Neural cell (in vitro differentiated cells): ENCODE measurements at regions not wholly inside any gene's neighbourhood (a gene's known extent, or its start where the extent isn't known, plus 50 kb on each side); places are given as distances from the start of the nearest gene placed in this dataset.

Source experiments
- H2AFZ ChIP-seq: fragments of 200-600, 300-800 bp; sonication (generic), shearing (Covaris generic); 2 replicates; pipeline ENCODE4 v1.6.0; 2014; ENCODE audit warnings: low read depth, mild to moderate bottlenecking, antibody characterized with exemption, low read length, moderate library complexity
- H3F3A ChIP-seq: fragments of 200-600 bp; shearing (Covaris generic); 2 replicates; pipeline ENCODE4 v1.6.1; 2016; ENCODE audit warnings: mild to moderate bottlenecking, moderate library complexity, mixed read lengths, antibody characterized with exemption, low read length; ENCODE audit not compliant: insufficient read depth, poor library complexity, severe bottlenecking
- H3K27ac ChIP-seq: fragments of 200-600, 300-800 bp; sonication (generic), shearing (Covaris generic); 2 replicates; pipeline ENCODE4 v1.5.1; 2014; ENCODE audit warnings: mild to moderate bottlenecking, low read length, moderate library complexity
- H3K27me3 ChIP-seq: fragments of 300-800, 200-600 bp; sonication (generic), shearing (Covaris generic); 2 replicates; pipeline ENCODE4 v1.6.0; 2014; ENCODE audit warnings: mild to moderate bottlenecking, low read depth, low read length, moderate library complexity; ENCODE audit not compliant: insufficient read depth
- H3K36me3 ChIP-seq: fragments of 300-800, 200-600 bp; sonication (generic), shearing (Covaris generic); 2 replicates; pipeline ENCODE4 v1.5.1; 2014; ENCODE audit warnings: mild to moderate bottlenecking, antibody characterized with exemption, low read length, moderate library complexity; ENCODE audit not compliant: insufficient read depth
- H3K4me2 ChIP-seq: fragments of 300-800, 200-600 bp; sonication (generic), shearing (Covaris generic); 2 replicates; pipeline ENCODE4 v1.6.0; 2014; ENCODE audit warnings: mild to moderate bottlenecking, low read length
- H3K4me3 ChIP-seq: fragments of 300-800, 200-600 bp; sonication (generic), shearing (Covaris generic); 2 replicates; pipeline ENCODE4 v1.5.1; 2014; ENCODE audit warnings: mild to moderate bottlenecking, low read length, moderate library complexity
- H3K79me2 ChIP-seq: fragments of 200-600 bp; shearing (Covaris generic); replicated peaks from 2 replicates; pipeline ENCODE4 v1.6.0; 2014; ENCODE audit warnings: mild to moderate bottlenecking, low read length, moderate library complexity; ENCODE audit not compliant: insufficient read depth
- H3K9ac ChIP-seq: fragments of 300-800, 200-600 bp; sonication (generic), shearing (Covaris generic); 2 replicates; pipeline ENCODE4 v1.6.1; 2016; ENCODE audit warnings: mild to moderate bottlenecking, low read length, mixed read lengths
- H3K9me2 ChIP-seq: fragments of 200-600 bp; shearing (Covaris generic); 2 replicates; pipeline ENCODE4 v1.6.1; 2016; ENCODE audit warnings: mild to moderate bottlenecking, low read length, mixed read lengths; ENCODE audit not compliant: insufficient read depth
- H3K9me3 ChIP-seq: fragments of 200-600, 300-800 bp; sonication (generic), shearing (Covaris generic); 2 replicates; pipeline ENCODE4 v1.6.1; 2016; ENCODE audit warnings: mild to moderate bottlenecking, mixed run types, low read length, moderate library complexity, mixed read lengths
- H4K20me1 ChIP-seq: fragments of 200-600 bp; shearing (Covaris generic); 2 replicates; pipeline ENCODE4 v1.6.1; 2016; ENCODE audit warnings: mild to moderate bottlenecking, mixed run types; ENCODE audit not compliant: insufficient read depth
- CTCF ChIP-seq: fragments of 450-650 bp; IDR thresholded peaks from 2 replicates; pipeline ENCODE4 v1.5.1; 2014; ENCODE audit warnings: antibody characterized with exemption, mild to moderate bottlenecking, moderate library complexity; ENCODE audit not compliant: poor library complexity, severe bottlenecking
- EP300 ChIP-seq: fragments of 450-650 bp; conservative IDR thresholded peaks from 2 replicates; pipeline ENCODE4 v1.6.1; 2014; ENCODE audit warnings: antibody characterized with exemption, mild to moderate bottlenecking, moderate library complexity; ENCODE audit not compliant: poor library complexity, severe bottlenecking
- EZH2 ChIP-seq: fragments of 200-600, 300-800 bp; shearing (Covaris generic), sonication (generic); IDR thresholded peaks from 2 replicates; pipeline ENCODE4 v1.6.1; 2014; ENCODE audit warnings: antibody characterized with exemption, low read length, borderline replicate concordance, mild to moderate bottlenecking; ENCODE audit not compliant: insufficient read depth, poor library complexity, severe bottlenecking
- MXI1 ChIP-seq: fragments of 450-650 bp; conservative IDR thresholded peaks from 2 replicates; pipeline ENCODE4 v1.6.1; 2014; ENCODE audit warnings: antibody characterized with exemption, mild to moderate bottlenecking; ENCODE audit not compliant: poor library complexity, severe bottlenecking
- POLR2AphosphoS5 ChIP-seq: IDR thresholded peaks from 2 replicates; pipeline ENCODE4 v1.6.1; 2012
- REST ChIP-seq: IDR thresholded peaks from 2 replicates; pipeline ENCODE4 v1.6.1; 2012; ENCODE audit warnings: borderline replicate concordance
- SMC3 ChIP-seq: fragments of 450-650 bp; conservative IDR thresholded peaks from 2 replicates; pipeline ENCODE4 v1.6.1; 2014; ENCODE audit warnings: antibody characterized with exemption, mild to moderate bottlenecking, moderate library complexity; ENCODE audit not compliant: poor library complexity
- TAF1 ChIP-seq: IDR thresholded peaks from 2 replicates; pipeline ENCODE4 v1.6.1; 2012; ENCODE audit warnings: low read depth

GRCh38 chr7:69196593-69196992 is 401.7 kb upstream of the AUTS2 start:
- H3K79me2 ChIP-seq = no peaks in the 10 kb centered on the region
- no peaks in the 10 kb centered on the region for H3F3A ChIP-seq
- no peaks in the 10 kb centered on the region for H3K36me3 ChIP-seq
- TF ChIP-seq REST = no peak
- TF ChIP-seq MXI1 = no peak
- no peak for TF ChIP-seq TAF1
- no peak for TF ChIP-seq EP300
- no peak for TF ChIP-seq CTCF
- H4K20me1 ChIP-seq = no peaks in the 10 kb centered on the region
- H2AFZ ChIP-seq = no peak overlapping the region
- no peak overlapping the region for H3K27ac ChIP-seq
- no peaks in the 10 kb centered on the region for H3K9me2 ChIP-seq
- no peak overlapping the region for H3K4me2 ChIP-seq
- H3K4me3 ChIP-seq = no peak overlapping the region
- H3K9me3 ChIP-seq = no peaks in the 10 kb centered on the region
- H3K9ac ChIP-seq = no peak overlapping the region
- H3K27me3 ChIP-seq = no peaks in the 10 kb centered on the region

GRCh38 chr7:69198250-69198649 is 400.0 kb upstream of the AUTS2 start:
- no peak overlapping the region for H3K4me2 ChIP-seq
- H3K9me3 ChIP-seq = no peaks in the 10 kb centered on the region
- TF ChIP-seq SMC3 = no peak
- TF ChIP-seq TAF1 = no peak
- no peak for TF ChIP-seq POLR2AphosphoS5
- no peak for TF ChIP-seq EZH2
- no peak for TF ChIP-seq REST
- no peaks in the 10 kb centered on the region for H3F3A ChIP-seq
- H3K4me3 ChIP-seq = no peak overlapping the region
- no peak overlapping the region for H3K27ac ChIP-seq
- no peak overlapping the region for H3K9ac ChIP-seq
- H3K9me2 ChIP-seq = no peaks in the 10 kb centered on the region
- H3K36me3 ChIP-seq = no peaks in the 10 kb centered on the region
- H4K20me1 ChIP-seq = no peaks in the 10 kb centered on the region
- H3K79me2 ChIP-seq = no peaks in the 10 kb centered on the region
- no peaks in the 10 kb centered on the region for H3K27me3 ChIP-seq
- no peak overlapping the region for H2AFZ ChIP-seq
